Prostate gland (tissue), 2 donors: ENCODE measurements at regions not wholly inside any gene's neighbourhood (a gene's known extent, or its start where the extent isn't known, plus 50 kb on each side); places are given as distances from the start of the nearest gene placed in this dataset.

Experiments
- DNase-seq: peaks from one replicate; pipeline ENCODE4 v3.0.0-alpha.2; 2019; ENCODE audit warnings: low spot score
- H3K27ac ChIP-seq, 2 donors: fragments of 200-600 bp; sonication (generic); 2 replicates each; pipeline ENCODE4 v1.5.1; 2017 to 2019
- H3K27me3 ChIP-seq: fragments of 200-600 bp; sonication (generic); replicated peaks from 2 replicates; pipeline ENCODE4 v1.5.1; 2019; ENCODE audit not compliant: insufficient read depth
- H3K36me3 ChIP-seq, 2 donors: fragments of 200-600 bp; sonication (generic); 1 replicate in 1 of 2; 2 replicates in 1 of 2; pipeline versions ENCODE4 v1.5.1 to v1.8.1; 2017 to 2019
- H3K4me1 ChIP-seq: fragments of 200-600 bp; sonication (generic); replicated peaks from 2 replicates; pipeline ENCODE4 v1.5.1; 2019
- H3K4me3 ChIP-seq, 2 donors: fragments of 200-600 bp; sonication (generic); 2 replicates each; pipeline ENCODE4 v1.5.1; 2017 to 2019
- H3K9me3 ChIP-seq: fragments of 200-600 bp; sonication (generic); 2 replicates; pipeline ENCODE4 v1.5.1; 2017
- CTCF ChIP-seq, 4 experiments: fragments of 200-600 bp in 2 of 4; fragments of 450-650 bp in 2 of 4; sonication (generic) in 2 of 4; IDR thresholded peaks; 1 replicate in 3 of 4; 2 replicates in 1 of 4; pipeline ENCODE4 v1.5.1; 2016 to 2019; ENCODE audit warnings: antibody characterized with exemption in 4 of 4, mild to moderate bottlenecking in 2 of 4, moderate library complexity in 2 of 4
- POLR2A ChIP-seq: fragments of 450-650 bp; IDR thresholded peaks from one replicate; pipeline ENCODE4 v1.6.1; 2016; ENCODE audit warnings: antibody characterized with exemption, mild to moderate bottlenecking
- POLR2AphosphoS5 ChIP-seq: sonication (generic); formaldehyde crosslinking; IDR thresholded peaks from one replicate; pipeline ENCODE4 v1.6.1; 2017; ENCODE audit warnings: antibody characterized with exemption
- WGBS: methylation state at CpG from one replicate; pipeline ENCODE4 v1.1.5; 2018; 5-methylcytosine and 5-hydroxymethylcytosine counted together
- intact Hi-C: fragments of 100-400 bp; cut with DNase I; formaldehyde crosslinking; loops from one replicate; pipeline ENCODE4 v1.14.2; 2022

- WGBS, result 84% methylated on average over 3 of the region's 3 CpGs
- H3K27ac ChIP-seq, result no peak overlapping the region
- no peak for TF ChIP-seq POLR2A
- TF ChIP-seq CTCF (IDR thresholded peaks at IDR 0.05), result no peak
- TF ChIP-seq POLR2AphosphoS5, result no peak
- intact Hi-C loops, result no loop called here
- no peaks in the 10 kb centered on the region for H3K27me3 ChIP-seq
- no peaks in the 10 kb centered on the region for H3K9me3 ChIP-seq
- no peaks in the 10 kb centered on the region for H3K4me1 ChIP-seq
- H3K4me3 ChIP-seq, result no peak overlapping the region
- DNase-seq, result no peak
- H3K36me3 ChIP-seq, result no peaks in the 10 kb centered on the region
These were observed 182.9 kb downstream of the OMA1 start for GRCh38 chr1:58363585-58363984.

GRCh38 chr1:58361134-58361533 lies 185.4 kb downstream of the OMA1 start:
- Histone ChIP-seq H3K4me3 (no peak overlapping the region), H3K4me1 (no peaks in the 10 kb centered on the region), H3K27me3 (no peaks in the 10 kb centered on the region), H3K36me3 (no peaks in the 10 kb centered on the region), H3K27ac (no peak overlapping the region), H3K9me3 (no peaks in the 10 kb centered on the region)
- intact Hi-C loops, result no loop called here
- 46% methylated on average over 2 of the region's 2 CpGs for WGBS
- no peak for DNase-seq
- TF ChIP-seq POLR2A, result no peak
- no peak for TF ChIP-seq CTCF (IDR thresholded peaks at IDR 0.05)
- TF ChIP-seq POLR2AphosphoS5, result no peak

GRCh38 chr1:58358346-58358745 lies 188.2 kb downstream of the OMA1 start:
- intact Hi-C loops, result no loop called here
- Histone ChIP-seq H3K27ac (no peak overlapping the region), H3K4me3 (no peak overlapping the region), H3K9me3 (no peaks in the 10 kb centered on the region), H3K4me1 (no peaks in the 10 kb centered on the region), H3K27me3 (no peaks in the 10 kb centered on the region), H3K36me3 (no peaks in the 10 kb centered on the region)
- 23% methylated on average over 4 of the region's 4 CpGs for WGBS
- no peak for DNase-seq
- no peak for TF ChIP-seq POLR2A
- TF ChIP-seq CTCF (IDR thresholded peaks at IDR 0.05), result no peak
- TF ChIP-seq POLR2AphosphoS5, result no peak

- Histone ChIP-seq H3K36me3 (no peaks in the 10 kb centered on the region), H3K27me3 (no peaks in the 10 kb centered on the region), H3K9me3 (no peaks in the 10 kb centered on the region), H3K4me3 (no peak overlapping the region), H3K4me1 (no peaks in the 10 kb centered on the region), H3K27ac (no peak overlapping the region)
- 87% methylated on average over 2 of the region's 2 CpGs for WGBS
- intact Hi-C loops, result no loop called here
- TF ChIP-seq POLR2AphosphoS5 (no peak), CTCF (IDR thresholded peaks at IDR 0.05) (no peak), POLR2A (no peak)
- no peak for DNase-seq
These were observed 190.1 kb downstream of the OMA1 start for GRCh38 chr1:58356402-58356801.

GRCh38 chr1:58353168-58353567 lies 193.4 kb downstream of the OMA1 start:
- Histone ChIP-seq H3K9me3 (no peaks in the 10 kb centered on the region), H3K27ac (no peak overlapping the region), H3K4me1 (no peaks in the 10 kb centered on the region), H3K4me3 (no peak overlapping the region), H3K27me3 (no peaks in the 10 kb centered on the region), H3K36me3 (no peaks in the 10 kb centered on the region)
- TF ChIP-seq POLR2A, result no peak
- TF ChIP-seq POLR2AphosphoS5, result no peak
- TF ChIP-seq CTCF (IDR thresholded peaks at IDR 0.05), result no peak
- intact Hi-C loops, result no loop called here
- WGBS, result 85% methylated on average over 2 of the region's 2 CpGs
- DNase-seq, result no peak
